MM.1S (cell line): ENCODE measurements at regions not wholly inside any gene's neighbourhood (a gene's known extent, or its start where the extent isn't known, plus 50 kb on each side); places are given as distances from the start of the nearest gene placed in this dataset.

Source experiments
- DNase-seq: peaks from one replicate; pipeline ENCODE4 v3.0.0-alpha.2; 2015
- H2AFZ ChIP-seq: fragments of 300-600 bp; sonication (generic); 2 replicates; pipeline ENCODE4 v1.6.0; 2016; ENCODE audit warnings: antibody characterized with exemption, low read length
- H3F3A ChIP-seq: fragments of 300-600 bp; sonication (generic); 2 replicates; pipeline ENCODE4 v1.6.1; 2016; ENCODE audit warnings: mild to moderate bottlenecking, antibody characterized with exemption, low read length, moderate library complexity, mixed read lengths; ENCODE audit not compliant: insufficient read depth
- H3K27ac ChIP-seq: fragments of 300-600 bp; sonication (generic); 2 replicates; pipeline ENCODE4 v1.5.1; 2016; ENCODE audit warnings: mild to moderate bottlenecking, low read length
- H3K27me3 ChIP-seq: fragments of 300-600 bp; sonication (generic); replicated peaks from 2 replicates; pipeline ENCODE4 v1.6.0; 2016; ENCODE audit warnings: low read length; ENCODE audit not compliant: insufficient read depth
- H3K36me3 ChIP-seq: fragments of 300-600 bp; sonication (generic); replicated peaks from 2 replicates; pipeline ENCODE4 v1.6.1; 2016; ENCODE audit warnings: mild to moderate bottlenecking, low read length, mixed read lengths; ENCODE audit not compliant: insufficient read depth
- H3K4me1 ChIP-seq: fragments of 300-600 bp; sonication (generic); 2 replicates; pipeline ENCODE4 v1.6.1; 2016; ENCODE audit warnings: low read length, mixed read lengths
- H3K4me2 ChIP-seq: fragments of 300-600 bp; sonication (generic); 2 replicates; pipeline ENCODE4 v1.6.0; 2016; ENCODE audit warnings: low read depth, low read length
- H3K4me3 ChIP-seq: fragments of 300-600 bp; sonication (generic); 2 replicates; pipeline ENCODE4 v1.5.1; 2016; ENCODE audit warnings: low read length, mixed read lengths
- H3K79me2 ChIP-seq: fragments of 300-600 bp; sonication (generic); 2 replicates; pipeline ENCODE4 v1.6.1; 2016; ENCODE audit warnings: mixed run types, low read length, mixed read lengths
- H3K9ac ChIP-seq: fragments of 300-600 bp; sonication (generic); 2 replicates; pipeline ENCODE4 v1.6.1; 2016; ENCODE audit warnings: low read length, mixed read lengths
- H3K9me2 ChIP-seq: fragments of 300-600 bp; sonication (generic); replicated peaks from 2 replicates; pipeline ENCODE4 v1.6.1; 2016; ENCODE audit warnings: mild to moderate bottlenecking, low read length, mixed read lengths; ENCODE audit not compliant: insufficient read depth
- H3K9me3 ChIP-seq: fragments of 300-600 bp; sonication (generic); replicated peaks from 2 replicates; pipeline ENCODE4 v1.6.1; 2016; ENCODE audit warnings: mild to moderate bottlenecking, low read length, mixed read lengths; ENCODE audit not compliant: insufficient read depth
- H4K20me1 ChIP-seq: fragments of 300-600 bp; sonication (generic); 2 replicates; pipeline ENCODE4 v1.6.1; 2016; ENCODE audit warnings: mild to moderate bottlenecking, low read length, moderate library complexity, mixed read lengths; ENCODE audit not compliant: insufficient read depth
- CTCF ChIP-seq: fragments of 300-600 bp; sonication (generic); IDR thresholded peaks from 2 replicates; pipeline ENCODE4 v1.5.1; 2016; ENCODE audit warnings: antibody characterized with exemption, low read length, mixed read lengths
- EZH2 ChIP-seq: fragments of 300-600 bp; sonication (generic); optimal IDR thresholded peaks from 2 replicates; pipeline ENCODE3; 2017; ENCODE audit warnings: low read depth, mild to moderate bottlenecking, antibody characterized with exemption, low read length, mixed read lengths
- EZH2phosphoT487 ChIP-seq: fragments of 300-600 bp; sonication (generic); IDR thresholded peaks from 2 replicates; pipeline ENCODE4 v1.6.1; 2018; ENCODE audit warnings: antibody characterized with exemption, low read length

GRCh38 chr3:87069021-87069420, 78.1 kb upstream of the VGLL3 start:
- H3K27me3 ChIP-seq = no peaks in the 10 kb centered on the region
- TF ChIP-seq CTCF (no peak), EZH2 (no peak), EZH2phosphoT487 (no peak)
- no peak for DNase-seq

DNA sequence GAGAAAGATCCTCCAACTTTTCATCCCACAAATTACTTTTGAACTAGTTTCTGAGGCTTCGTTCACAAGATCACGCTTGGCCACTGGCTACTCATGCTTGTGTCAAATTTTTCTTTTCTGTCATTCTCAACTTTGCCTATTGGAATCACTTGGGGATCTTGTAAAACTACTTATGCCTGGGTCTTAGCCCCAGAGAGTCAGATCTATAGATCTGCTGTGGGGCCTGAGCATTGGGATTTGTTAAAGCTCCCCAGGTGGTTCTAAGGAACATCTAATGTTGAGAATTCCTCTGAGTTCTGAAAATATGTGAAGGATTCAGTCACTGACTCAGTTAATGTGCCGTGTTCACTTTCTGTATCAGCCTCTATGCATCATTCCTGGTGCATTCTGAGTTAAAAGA, 71.7 kb upstream of the VGLL3 start:
- no peak overlapping the region for H3K4me2 ChIP-seq
- no peaks in the 10 kb centered on the region for H3K4me1 ChIP-seq
- H3K9me3 ChIP-seq = no peaks in the 10 kb centered on the region
- no peaks in the 10 kb centered on the region for H3F3A ChIP-seq
- H3K27ac ChIP-seq = no peak overlapping the region
- H4K20me1 ChIP-seq = no peaks in the 10 kb centered on the region
- H2AFZ ChIP-seq = no peak overlapping the region
- TF ChIP-seq EZH2 (no peak), EZH2phosphoT487 (no peak), CTCF (no peak)
- no peak overlapping the region for H3K4me3 ChIP-seq
- H3K36me3 ChIP-seq = no peaks in the 10 kb centered on the region
- no peak overlapping the region for H3K9ac ChIP-seq
- no peaks in the 10 kb centered on the region for H3K79me2 ChIP-seq
- DNase-seq = no peak
- H3K9me2 ChIP-seq = no peaks in the 10 kb centered on the region
- no peaks in the 10 kb centered on the region for H3K27me3 ChIP-seq

More at GRCh38 chr3:87069021-87069420, 78.1 kb upstream of the VGLL3 start:
- Histone ChIP-seq H3K36me3 (no peaks in the 10 kb centered on the region), H4K20me1 (no peaks in the 10 kb centered on the region), H3K27ac (no peak overlapping the region), H3K4me2 (no peak overlapping the region), H3K4me3 (no peak overlapping the region), H3K4me1 (no peaks in the 10 kb centered on the region), H3K9me3 (no peaks in the 10 kb centered on the region), H3K79me2 (no peaks in the 10 kb centered on the region), H3K9ac (no peak overlapping the region), H3F3A (no peaks in the 10 kb centered on the region), H3K9me2 (no peaks in the 10 kb centered on the region), H2AFZ (no peak overlapping the region)

- no peak overlapping the region for H3K4me2 ChIP-seq
- H3K9me3 ChIP-seq = no peaks in the 10 kb centered on the region
- H2AFZ ChIP-seq = no peak overlapping the region
- TF ChIP-seq CTCF (no peak), EZH2 (no peak), EZH2phosphoT487 (no peak)
- no peaks in the 10 kb centered on the region for H3K36me3 ChIP-seq
- H3K4me3 ChIP-seq = no peak overlapping the region
- no peak for DNase-seq
- no peaks in the 10 kb centered on the region for H3K27me3 ChIP-seq
- H3K27ac ChIP-seq = no peak overlapping the region
- H4K20me1 ChIP-seq = no peaks in the 10 kb centered on the region
- no peaks in the 10 kb centered on the region for H3K9me2 ChIP-seq
- no peaks in the 10 kb centered on the region for H3K79me2 ChIP-seq
- no peak overlapping the region for H3K9ac ChIP-seq
- no peaks in the 10 kb centered on the region for H3K4me1 ChIP-seq
- no peaks in the 10 kb centered on the region for H3F3A ChIP-seq
These were observed 66.5 kb upstream of the VGLL3 start for GRCh38 chr3:87057474-87057873.
